Ramos (cell line): ENCODE measurements at regions not wholly inside any gene's neighbourhood (a gene's known extent, or its start where the extent isn't known, plus 50 kb on each side); places are given as distances from the start of the nearest gene placed in this dataset.

Experiments
- in situ Hi-C: fragments of 300-500 bp; cut with MboI; formaldehyde crosslinking; loops from one replicate; pipeline ENCODE4 v1.14.3; 2022; ENCODE audit warnings: low sequenced_read_pairs; ENCODE audit not compliant: unreplicated experiment

DNA sequence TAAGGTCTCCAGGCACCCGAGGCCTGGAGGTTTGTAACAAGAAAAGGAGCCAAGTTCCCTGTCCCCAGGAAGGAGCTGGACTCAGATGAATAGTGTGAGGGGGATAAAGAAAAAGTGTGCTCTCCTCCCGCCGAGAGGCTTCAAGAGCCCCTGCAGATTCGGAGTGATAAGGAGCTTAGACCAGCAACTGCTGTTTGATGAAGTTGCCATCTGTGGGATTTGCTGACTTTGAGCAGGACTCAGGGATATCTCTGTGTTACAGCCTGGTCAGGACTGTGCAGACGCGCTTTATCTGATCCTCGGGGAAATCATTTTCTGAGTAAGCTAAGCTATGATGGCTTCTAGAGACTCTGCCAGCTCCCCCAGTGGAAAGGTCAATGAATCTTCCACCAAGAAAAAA lies 1017.0 kb downstream of the TBC1D22A start:
- in situ Hi-C loops: no loop called here

GRCh38 chr22:47778160-47778658 lies 1015.8 kb downstream of the TBC1D22A start:
- in situ Hi-C loops: no loop called here

GRCh38 chr22:47777426-47777825 lies 1015.0 kb downstream of the TBC1D22A start:
- in situ Hi-C loops: no loop called here

DNA sequence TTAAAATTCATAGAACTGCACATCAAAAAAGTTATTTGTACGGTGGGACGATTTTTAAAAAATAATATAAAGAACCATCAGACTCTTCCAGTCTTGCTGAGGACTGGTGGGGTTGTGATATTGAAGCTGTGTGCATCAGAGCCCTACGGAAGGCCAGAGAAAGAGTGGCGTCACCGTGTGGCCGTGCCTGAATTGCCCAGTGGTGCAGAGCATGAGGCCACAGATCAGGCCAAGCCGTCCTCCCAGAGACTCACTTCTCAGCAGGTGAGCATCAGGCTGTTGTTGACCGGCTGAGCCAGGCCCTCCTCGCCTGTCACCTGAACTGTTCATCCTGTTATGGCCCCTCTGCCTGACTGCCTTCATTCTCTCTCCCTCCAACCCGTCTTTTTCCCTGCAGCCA lies 1013.9 kb downstream of the TBC1D22A start:
- in situ Hi-C loops: no loop called here

DNA sequence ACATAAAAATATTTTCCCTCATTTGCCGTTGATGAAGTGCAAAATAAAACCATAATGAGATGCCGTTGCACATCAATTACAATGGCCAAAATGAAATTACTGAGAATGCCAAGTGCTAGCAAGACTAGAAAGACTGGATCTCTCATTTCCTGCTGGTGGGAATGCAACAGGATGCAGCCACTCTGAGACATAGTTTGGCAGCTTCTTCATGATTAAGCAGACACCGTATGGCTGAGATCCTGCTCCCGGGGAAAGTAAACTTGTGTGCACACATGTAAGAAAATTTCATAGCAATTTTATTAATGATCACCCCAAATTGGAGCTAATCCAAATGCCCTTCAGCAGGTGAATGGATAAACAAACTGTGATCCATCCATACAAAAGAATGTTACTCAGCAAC lies 1013.2 kb downstream of the TBC1D22A start:
- in situ Hi-C loops: no loop called here

- in situ Hi-C loops: no loop called here
Observed at GRCh38 chr22:47775191-47775590, 1012.7 kb downstream of the TBC1D22A start.

GRCh38 chr22:47773635-47774034 lies 1011.2 kb downstream of the TBC1D22A start:
- in situ Hi-C loops: no loop called here

- in situ Hi-C loops: no loop called here
Observed at GRCh38 chr22:47772864-47773263, 1010.4 kb downstream of the TBC1D22A start.

GRCh38 chr22:47769652-47770051 lies 1007.2 kb downstream of the TBC1D22A start:
- in situ Hi-C loops: no loop called here

DNA sequence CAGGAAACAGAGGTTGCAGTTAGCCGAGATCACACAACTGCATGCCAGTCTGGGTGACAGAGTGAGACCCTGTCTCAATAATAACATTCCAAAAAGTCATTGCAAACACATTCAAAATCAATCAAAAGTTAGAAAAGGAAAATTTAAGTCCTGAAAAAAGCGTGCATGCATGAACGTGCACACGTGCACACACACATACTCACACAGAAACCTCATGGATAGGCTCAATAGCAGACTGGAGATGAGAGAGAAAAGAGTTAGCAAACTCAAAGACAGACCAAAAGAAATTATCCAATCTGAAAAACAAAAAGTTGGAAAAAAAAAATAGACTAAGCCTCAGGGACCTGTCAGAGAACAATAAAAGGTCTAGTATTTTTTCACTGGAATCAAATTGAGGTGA lies 1005.6 kb downstream of the TBC1D22A start:
- in situ Hi-C loops: no loop called here

DNA sequence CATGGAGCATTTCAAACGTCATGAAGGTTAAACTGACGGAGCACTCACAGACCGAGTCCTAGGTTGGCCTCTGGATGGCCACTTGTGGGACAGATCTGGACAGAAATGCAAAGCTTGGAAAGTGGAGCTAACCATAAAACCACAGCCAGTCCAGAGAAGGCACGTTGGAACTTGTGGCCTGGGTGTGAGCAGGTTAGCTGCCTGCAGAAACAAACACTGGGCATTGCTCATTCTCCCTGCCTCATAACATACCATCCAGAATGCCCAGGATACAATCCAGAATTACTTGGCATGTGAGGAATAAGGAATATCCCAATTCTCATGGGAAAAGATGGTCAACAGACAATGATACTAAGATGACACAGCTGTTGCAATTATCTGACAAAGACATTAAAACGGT lies 1005.0 kb downstream of the TBC1D22A start:
- in situ Hi-C loops: no loop called here

- in situ Hi-C loops: no loop called here
Observed at GRCh38 chr22:47765757-47766156, 1003.3 kb downstream of the TBC1D22A start.

DNA sequence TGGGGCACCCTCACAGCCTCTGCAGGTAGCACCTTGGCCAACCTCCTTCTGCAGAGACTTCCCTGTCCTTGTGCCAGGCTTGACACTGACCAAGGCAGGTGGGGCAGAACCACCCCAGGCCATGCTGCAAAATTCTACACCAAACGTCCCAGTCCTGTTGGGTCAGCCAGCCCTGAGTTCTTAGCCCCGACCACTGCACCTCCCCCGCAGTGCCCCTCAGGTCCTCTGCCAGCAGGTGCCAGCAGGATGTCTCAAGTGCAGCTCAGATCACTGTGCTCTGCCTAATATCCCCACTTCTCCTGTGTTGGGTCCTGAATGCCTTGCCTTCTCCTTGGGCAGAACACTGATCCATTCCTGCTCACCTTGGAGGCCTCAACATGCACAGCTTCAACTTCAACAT lies 999.7 kb downstream of the TBC1D22A start:
- in situ Hi-C loops: no loop called here

- in situ Hi-C loops: no loop called here
Observed at GRCh38 chr22:47759909-47760308, 997.5 kb downstream of the TBC1D22A start.

GRCh38 chr22:47757741-47758140 lies 995.3 kb downstream of the TBC1D22A start:
- in situ Hi-C loops: no loop called here

DNA sequence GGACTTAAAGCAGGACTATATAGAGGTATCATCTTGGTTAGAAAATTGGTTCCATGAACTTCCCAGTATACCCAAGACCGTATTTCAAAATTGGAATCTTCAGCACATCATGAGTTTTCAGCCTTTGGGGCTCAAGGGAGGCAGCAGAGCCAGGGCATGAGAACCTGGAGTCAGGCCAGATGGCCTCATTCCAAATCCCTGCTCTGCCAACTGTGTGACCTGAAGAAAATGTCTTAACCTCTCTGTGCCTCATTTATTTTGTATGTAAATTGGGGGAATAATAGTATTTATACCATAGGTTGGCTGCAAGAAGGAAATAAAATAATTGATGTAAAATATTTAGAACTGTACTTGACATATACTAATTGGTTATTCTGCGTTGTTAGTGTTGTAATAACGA lies 987.6 kb downstream of the TBC1D22A start:
- in situ Hi-C loops: no loop called here

- in situ Hi-C loops: no loop called here
Observed at GRCh38 chr22:47748957-47749356, 986.5 kb downstream of the TBC1D22A start.

GRCh38 chr22:47748271-47748670 lies 985.8 kb downstream of the TBC1D22A start:
- in situ Hi-C loops: no loop called here

GRCh38 chr22:47740109-47740805 lies 977.8 kb downstream of the TBC1D22A start:
- in situ Hi-C loops: no loop called here

DNA sequence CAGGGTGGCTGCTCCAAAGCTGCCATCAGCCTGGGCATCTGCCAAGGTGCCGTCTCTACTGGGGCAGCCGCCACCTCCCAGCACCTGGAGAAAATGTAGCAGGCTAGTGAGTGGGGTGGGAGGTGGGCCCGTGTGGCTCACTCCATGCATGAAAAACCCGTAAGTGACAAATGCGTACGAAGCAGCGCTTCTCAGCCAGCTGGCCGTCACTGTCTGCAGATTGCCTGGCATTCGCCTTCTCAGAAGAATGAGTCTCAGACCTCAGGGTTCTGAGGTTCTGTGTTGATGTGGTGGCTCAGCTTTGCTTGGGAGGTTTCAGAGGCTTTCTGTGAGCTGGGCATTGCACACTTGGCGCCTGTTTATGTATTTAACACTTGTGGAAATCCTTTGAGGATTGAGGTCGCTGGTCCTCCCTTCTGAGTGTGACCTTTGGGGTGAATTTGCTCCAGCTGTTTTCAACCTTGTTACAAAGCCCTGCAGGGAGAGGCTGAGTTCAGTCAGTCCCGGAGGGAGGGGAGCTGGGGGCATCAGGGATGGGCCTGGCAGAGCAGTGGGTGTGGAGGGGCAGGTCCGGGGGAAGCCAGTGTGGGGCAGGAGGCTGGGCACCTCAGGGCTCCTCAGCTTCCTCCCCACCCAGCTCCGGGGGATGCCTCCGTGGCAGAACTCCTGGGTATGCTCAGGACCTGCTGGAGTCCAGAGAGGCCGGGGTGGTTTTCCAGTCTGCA lies 977.0 kb downstream of the TBC1D22A start:
- in situ Hi-C loops: no loop called here

DNA sequence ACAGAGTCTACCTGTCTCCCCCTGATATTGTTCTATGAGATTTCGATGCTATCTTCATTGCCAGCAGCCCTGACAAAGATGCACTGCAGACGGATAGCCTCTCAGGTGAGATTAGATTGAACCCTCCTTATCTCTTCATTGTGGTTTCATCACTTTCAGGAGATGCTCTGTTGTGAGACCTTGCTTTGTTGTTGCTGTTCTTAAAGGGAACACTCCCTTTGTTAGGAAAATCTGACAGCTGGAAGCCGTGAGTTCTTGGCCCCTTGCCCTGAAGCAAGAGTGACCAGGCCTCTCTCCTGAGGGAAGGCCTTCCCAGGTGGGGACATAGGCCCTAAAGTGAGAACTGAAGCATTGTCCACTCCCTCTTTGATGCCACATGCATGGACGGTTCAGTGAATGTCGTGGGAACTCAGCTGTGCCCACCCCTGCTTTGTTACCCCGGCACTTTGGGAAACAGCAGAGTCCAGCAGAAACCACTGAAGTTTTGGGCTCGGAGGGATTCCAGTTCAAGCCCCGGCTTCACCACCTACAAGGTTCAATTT lies 976.1 kb downstream of the TBC1D22A start:
- in situ Hi-C loops: no loop called here
